Medulla oblongata (tissue), 1 donor: ENCODE measurements at regions not wholly inside any gene's neighbourhood (a gene's known extent, or its start where the extent isn't known, plus 50 kb on each side); places are given as distances from the start of the nearest gene placed in this dataset.
"Not testable (repeated sequence)": the region's sequence is repeated elsewhere in the genome, so short reads cannot be mapped to it uniquely, and the experiment has no call there.

ENCODE experiments used
- DNase-seq: peaks from one replicate; pipeline ENCODE4 v3.0.0-alpha.2; 2015; ENCODE audit errors: extremely low spot score

DNA sequence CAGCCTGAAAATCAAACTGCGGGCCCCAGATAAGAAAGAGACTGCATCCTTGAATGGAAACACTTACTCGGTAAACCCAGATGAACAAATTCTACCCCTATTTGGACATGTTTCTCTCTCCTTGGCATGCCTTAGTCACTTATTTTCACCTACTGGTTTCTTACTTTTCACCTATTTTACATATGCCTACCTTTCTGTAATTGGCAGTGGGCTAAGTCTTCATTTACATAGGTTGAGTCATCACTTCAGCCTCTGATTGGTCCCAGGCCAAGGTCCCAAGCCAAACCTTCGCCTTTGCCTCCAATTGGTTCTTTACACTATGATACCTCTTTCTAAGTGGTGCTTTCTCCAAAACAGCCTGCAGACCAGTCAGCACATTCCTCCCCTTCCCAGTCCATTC is 111.3 kb downstream of the DYRK2 start:
- DNase-seq: no peak

DNA sequence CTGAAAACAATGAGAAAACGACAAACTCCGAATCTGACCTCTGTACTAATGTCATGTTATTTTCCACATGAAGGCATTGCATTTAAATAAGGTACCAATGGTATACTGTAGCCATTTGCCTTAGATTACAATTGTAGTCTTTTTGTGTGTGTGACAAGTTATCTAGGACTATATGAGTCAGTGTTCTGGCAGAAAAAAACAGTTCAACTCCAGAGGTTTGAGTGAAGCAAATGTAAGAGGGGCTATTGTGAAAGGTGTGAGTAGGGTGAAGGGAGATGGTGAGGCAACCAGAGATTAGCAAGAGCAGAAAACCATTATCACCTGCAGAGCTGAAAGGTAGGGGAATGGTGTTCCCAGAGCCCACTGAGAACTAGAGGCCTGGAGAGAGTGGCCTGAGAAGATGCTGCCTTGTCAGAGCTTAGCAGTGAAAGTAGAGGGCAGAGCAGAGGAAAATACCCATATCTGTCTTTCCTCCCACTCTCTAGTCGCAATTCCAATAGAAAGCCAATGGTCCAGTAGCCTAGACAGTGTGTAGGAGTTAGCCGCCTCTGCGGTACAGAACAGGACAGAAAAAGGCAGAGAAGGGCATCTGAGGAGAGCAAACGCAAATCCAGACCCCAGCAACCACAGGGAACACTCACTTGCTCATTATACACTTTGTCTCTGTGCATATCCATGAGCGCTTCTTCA is 112.2 kb downstream of the DYRK2 start:
- no peak for DNase-seq

DNA sequence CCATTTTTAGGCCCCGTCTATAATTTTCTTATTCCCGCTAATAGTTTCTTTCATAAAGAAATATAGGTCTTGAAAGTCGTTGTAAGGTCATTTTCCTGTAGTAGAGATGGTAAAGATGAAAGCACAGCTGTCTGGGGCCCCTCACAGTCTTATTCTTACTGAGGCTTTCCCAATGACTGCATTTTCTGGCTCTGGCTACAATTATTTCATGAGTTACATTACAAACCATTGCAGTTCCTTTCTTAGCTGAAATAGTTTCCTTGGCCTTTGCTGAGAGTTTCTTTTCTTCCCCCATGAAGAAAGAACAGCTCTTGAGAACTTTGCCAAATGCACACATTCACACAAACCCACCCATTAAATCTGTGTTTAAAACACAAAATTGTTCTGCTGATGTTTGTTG is 113.0 kb downstream of the DYRK2 start:
- DNase-seq: no peak

DNA sequence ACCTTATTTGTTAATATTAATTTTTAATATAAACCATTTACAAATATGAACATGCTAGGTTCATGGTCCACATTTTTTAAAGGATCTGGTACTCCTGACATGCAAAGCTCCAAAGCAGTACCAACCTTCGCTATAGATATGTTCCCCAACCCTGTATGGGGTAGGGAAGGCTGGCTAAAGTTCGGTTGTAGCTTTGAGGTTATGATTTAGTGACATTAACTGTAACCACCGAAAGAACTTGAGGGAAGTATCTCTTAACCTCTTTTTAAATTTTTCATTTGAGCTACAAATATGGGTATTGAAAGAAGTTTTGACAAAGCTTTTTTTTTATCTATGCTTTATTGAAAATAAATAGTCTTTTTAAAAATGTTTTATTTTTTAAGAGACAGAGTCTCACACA is 115.5 kb downstream of the DYRK2 start:
- DNase-seq: no peak

DNA sequence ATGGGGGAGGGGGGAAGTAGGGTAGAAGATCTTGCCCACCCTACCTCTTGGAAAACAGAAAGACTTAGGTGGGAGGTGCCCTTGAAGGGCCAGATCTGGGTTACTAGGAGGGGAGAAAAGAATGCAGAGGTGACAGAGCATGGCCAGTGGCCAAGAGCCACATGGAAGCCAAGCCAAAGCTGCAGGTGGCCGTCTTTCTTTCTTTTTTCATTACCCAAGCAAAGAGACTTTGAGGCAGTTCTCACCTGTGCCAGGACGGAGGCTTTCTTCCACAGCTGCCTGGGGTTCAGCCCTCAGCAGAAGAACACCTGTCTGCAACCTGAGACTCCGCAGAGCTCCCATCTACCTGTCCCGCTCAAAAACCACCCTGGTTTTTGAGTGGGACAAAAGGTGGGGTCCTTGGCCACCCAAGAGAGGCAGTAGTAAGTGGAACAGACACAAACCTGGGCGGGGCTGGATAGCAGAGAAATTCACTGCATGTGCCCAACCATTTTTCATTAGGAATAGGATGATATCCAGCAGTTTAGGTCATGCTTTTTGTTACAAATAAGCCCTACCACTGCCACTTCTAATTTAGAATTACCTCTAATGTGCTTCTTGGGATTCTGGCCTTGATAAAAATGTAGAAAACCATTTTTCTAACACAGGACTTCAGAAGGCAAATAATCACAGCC is 116.5 kb downstream of the DYRK2 start:
- DNase-seq: no peak

DNA sequence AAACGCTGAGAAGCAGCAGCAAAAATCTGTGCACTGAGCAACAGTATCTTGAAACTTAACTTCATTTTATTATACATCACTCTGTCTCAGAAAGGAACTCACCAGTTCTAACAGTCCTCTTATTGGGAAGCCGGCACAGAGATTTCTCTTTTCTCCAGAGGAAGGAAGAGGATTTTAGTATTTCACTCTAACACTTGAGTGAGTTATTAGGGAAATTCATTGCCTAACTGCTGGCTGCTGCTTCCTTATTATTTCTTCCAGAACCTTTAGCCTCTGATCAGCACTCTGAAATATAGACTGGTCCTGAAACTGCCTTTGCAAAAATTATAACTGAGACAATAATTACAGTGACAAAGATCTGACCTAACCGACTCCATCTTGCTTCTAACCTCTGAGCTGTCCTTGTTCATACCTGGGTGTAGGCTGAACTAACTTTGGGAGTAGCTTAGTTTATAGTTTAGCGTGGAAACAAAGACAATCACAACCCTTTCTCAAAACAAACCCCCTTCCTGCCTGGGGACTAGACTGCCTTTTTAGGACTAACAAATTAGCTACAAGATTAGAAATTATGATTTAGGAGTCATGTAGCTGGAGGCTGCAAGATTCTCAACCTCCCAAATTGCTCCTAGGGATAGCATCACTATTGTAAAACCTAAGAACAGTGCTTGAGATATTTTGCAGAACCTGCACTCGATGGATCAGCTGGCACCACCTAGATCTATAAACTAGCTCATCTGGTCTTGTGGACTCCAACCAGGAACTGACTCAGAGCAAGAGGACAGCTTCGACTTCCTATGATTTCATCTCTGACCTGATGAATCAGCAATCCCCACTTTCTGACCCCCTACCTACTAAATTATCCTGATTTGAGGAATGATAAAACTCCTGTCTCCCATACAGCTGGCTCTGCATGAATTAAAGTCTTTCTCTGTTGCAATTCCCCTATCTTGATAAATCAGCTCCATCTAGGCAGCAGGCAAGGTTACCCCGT is 117.5 kb downstream of the DYRK2 start:
- no peak for DNase-seq

DNA sequence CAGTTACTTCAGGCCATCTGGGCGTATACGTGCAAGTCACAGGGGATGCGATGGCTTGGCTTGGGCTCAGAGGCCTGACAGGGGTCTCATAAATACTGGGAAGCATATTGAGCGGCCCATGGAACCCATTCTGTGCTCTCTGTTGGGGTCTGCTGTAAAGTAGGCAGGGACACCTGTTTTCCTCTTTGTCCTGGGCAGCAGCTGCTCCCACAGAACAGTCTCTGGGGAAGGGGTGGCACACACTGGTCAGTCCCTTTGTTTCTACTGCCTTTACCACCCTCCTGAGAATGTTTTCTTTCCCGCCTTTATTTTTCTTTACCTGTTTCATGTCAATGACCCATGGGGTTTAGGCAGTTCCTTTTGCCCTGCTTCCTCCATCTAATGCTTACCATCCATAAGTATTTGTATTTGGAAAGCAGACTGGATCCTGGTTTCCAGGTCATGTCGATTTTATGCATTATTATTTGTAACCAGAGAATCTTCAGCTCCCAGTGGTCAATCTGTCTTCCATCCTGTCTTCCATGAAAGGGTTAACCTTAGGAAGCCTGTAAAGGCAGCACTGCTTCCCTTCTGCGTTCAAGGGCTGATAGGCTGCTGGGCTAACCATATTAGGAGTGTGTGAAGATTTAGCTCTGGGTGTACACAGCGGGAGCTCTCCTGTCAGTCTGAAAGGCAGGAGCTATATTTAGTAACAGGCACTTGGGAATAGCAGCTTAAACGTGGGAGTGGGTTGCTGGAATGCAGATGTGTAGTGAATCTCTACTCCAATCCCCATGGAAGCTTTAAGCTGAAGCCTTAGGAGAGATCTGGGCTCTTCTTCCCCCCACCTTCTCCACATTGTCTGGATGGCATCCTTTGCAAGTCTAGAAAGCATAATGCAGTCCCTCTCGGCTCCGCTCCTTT is 124.0 kb downstream of the DYRK2 start:
- DNase-seq: no peak

DNA sequence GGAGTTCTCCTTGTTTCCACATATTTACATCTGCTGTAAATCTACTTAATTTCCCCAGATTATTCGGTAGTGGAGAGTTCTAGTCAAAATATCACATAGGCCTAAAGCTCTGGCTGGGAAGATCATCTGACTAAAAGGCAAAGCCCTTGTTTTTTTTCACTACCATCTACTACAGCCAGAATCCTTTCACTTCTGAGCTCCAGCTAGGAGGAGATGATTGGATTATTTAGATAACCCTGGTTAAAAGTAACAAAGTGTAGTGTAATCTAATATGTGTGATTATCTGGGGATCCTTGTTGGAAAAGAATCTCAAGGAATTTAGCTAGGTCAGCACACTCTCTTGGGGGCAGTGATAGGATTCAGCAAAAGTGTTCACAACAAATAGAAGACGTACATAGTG is 125.4 kb downstream of the DYRK2 start:
- no peak for DNase-seq

DNA sequence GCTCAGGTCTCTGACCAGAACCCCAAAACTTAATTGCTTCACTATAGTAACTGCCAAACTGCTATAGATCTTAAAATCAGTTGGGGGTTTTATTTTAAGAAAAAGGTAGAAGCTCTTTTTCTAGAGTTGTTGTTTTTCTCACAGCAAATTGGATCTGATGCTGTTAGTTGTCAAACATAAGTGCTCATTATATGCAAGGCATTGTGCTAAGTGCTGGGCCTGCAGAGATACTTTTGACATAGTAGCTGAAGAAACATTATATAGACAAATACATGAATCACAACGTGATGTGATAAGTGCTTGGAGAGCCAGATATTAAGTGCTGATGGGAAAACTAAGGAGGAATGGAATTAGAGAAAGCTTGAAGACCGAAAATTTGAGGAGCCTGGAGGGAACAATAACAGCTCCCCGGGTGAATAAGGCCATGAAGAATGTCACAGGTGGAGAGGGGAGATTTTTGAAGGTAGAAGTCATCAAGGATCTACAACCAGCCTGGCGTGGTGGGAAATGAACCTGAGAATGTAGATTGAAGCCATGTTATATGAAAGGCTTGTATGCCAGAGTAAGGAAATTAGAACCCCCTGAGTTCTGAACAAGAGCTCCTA is 126.5 kb downstream of the DYRK2 start:
- no peak for DNase-seq

DNA sequence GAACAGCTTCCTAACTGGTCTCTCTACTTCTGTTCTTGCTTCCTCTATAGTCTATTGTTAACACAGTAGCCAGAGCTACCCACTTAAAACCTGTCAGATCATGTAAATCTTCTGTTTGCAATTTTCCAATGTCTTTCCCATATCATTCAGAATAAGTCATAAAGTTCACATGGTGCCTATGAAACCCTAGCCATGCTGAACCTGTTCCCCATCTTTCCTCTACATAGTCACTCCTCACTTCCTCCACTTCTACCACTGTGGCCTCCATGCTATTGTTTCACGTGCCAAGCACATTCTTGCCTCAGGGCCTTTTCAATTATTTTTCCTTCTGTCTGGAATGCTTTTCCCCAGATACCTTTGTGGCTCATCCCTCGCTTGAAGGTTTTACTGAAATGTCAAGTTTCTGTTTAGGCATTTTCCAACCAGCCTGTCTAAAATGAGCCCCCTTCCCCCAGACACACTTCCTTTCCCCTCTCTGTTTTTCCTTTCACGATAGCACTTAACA is 132.1 kb downstream of the DYRK2 start:
- no peak for DNase-seq

DNA sequence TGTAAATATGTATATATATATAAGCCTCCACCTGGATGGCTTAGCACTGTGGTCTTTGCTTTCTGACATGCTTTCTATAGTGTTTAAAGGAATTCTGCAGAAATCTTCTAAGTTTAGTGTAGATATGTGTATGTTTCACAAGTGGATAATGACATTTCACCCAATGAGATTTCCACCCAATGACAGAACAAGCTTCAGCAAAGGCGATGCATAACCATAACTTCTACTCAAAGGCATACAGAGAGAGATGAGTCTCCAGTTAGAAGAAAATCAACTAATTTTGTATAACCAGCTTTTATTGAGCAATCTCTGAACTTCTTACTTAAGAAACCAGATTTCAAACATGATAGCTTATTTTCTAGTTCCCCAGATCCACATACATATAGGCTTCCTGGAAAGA is 134.0 kb downstream of the DYRK2 start:
- DNase-seq: no peak

DNA sequence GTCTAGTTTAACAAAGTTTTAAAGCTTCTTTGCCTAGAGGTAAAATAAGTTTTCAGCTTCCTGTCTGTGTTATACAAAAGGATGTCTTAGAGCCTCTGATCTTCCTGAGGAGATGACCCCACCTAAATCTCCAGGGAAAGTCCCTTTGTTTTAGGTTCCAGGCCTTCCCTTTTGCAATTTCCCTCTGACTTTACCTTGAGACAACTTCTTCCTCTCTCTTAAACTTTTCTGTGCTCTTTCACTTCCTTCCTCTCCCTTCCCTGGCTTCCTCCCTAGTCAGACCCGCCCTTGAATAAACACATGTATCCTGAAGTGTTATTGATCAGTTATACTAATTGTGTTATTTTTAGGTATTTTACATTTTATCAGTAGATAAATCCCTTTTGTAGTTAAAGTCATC is 134.8 kb downstream of the DYRK2 start:
- no peak for DNase-seq

DNA sequence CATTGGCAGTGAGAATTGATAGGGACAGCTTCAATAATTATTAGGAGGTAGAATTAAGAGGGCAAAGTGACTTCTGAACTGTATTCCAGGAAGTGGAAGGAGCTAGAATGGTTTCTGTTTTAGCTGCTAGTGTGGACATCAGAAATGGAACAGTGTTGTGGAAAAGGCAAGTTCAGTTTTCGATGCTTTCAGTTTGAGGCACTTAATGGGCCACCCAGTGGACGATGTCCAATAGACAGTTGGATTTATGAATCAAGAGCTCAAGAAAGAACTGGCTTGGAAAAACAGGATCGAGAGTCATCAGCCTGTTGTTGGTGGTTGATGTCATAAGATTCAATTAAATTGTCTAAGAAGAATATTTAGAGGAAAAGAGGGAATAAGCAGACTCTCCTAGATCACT is 136.3 kb downstream of the DYRK2 start:
- DNase-seq: no peak

DNA sequence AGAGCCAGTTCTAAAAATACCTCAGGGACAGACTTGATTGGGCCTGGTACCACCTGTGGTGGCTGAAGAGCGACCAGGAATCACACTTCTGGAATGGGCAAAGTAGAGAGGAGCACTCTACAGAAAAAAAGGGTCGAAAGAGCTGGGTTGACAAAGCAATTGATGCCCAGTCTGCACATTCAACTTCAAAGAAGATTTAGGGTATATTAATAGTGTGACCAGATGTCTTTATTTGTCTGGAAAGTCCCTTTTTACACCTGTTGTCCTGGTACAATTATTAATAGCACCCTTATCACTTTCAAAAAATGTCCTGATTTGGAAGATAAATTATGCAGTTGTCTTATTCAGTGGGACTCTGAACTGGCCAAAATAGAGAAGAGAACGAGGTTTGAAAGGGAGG is 137.5 kb downstream of the DYRK2 start:
- DNase-seq: no peak

DNA sequence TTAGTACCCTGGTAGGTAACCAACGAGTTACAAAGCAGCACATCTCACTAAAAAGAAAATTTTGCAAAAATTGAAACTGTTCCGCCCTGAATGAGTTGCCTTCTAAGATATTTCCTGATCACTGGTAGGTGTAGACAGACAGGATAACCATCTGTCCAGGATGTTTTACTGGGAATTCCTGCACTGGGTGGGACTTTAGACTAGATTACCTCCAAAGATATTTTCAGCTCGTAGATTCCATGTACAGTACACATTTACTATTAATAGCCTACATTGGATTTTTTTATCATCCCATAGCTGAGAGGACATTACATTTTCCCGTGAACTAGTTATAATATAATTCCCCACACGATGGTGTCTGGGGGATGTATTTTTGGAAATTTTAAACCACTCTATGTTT is 139.6 kb downstream of the DYRK2 start:
- no peak for DNase-seq

DNA sequence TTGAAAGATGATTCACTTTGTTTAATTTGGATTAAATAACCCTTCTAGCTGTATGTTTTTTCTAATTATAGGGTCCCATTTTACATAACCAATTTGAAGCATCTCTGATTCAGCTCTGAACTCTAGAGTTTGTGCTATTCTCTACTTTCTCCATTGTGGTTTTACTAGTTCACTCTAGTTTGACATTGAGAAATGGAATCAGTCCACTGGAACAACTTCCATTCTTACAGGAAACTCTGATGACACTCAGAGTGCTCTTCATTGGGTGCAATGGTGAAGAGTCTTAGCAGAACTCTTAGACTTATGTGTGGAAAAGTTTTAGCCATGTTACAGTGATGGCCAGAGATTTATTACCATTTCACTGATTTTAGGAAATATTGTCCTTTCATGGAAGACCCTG is 140.7 kb downstream of the DYRK2 start:
- no peak for DNase-seq

DNA sequence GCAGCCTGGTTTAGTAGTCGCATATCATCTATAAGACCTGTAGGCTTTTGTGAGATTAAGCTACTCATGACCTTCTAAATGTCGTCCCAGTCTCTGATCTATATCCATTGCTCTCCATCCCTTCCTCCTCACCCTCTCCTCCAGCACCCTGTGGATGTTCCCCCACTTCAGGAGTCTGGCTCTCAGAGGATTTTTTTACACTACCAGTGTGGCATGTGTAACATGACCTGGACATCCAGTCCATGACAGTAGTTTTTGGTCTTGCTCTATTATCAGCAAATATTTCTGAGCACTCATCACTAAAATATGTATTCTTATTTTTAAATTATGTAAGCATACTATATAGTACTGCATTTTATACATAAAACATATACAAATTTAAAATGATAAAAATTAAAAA is 142.1 kb downstream of the DYRK2 start:
- no peak for DNase-seq

DNA sequence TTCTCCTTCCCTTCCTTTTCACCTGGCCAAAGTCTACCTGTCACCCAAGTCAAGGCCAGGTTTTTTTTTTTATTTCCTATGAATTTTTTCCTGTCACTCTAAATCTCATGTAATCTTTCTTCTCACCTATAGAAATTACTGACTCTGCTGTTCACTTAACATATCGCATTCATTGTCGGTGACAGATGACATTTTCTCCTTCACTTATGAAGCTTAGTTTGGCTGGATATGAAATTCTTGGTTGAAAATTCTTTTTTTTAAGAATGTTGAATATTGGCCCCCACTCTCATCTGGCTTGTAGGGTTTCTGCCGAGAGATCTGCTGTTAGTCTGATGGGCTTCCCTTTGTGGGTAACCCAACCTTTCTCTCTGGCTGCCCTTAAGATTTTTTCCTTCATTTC is 142.8 kb downstream of the DYRK2 start:
- DNase-seq: not testable (repeated sequence)

DNA sequence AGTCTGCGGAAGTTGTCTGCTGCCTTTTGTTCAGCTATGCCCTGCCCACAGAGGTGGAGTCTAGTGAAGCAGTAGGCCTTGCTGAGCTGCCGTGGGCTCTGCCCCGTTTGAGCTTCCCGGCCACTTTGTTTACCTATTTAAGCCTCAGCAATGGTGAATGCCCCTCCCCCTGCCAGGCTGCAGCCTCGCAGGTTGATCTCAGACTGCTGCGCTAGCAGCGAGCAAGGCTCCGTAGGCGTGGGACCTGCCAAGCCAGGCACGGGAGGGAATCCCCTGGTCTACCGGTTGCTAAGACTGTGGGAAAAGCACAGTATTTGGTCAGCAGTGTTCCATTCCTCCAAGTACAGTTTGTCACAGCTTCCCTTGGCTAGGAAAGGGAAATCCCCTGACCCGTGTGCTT is 143.6 kb downstream of the DYRK2 start:
- DNase-seq: no peak

DNA sequence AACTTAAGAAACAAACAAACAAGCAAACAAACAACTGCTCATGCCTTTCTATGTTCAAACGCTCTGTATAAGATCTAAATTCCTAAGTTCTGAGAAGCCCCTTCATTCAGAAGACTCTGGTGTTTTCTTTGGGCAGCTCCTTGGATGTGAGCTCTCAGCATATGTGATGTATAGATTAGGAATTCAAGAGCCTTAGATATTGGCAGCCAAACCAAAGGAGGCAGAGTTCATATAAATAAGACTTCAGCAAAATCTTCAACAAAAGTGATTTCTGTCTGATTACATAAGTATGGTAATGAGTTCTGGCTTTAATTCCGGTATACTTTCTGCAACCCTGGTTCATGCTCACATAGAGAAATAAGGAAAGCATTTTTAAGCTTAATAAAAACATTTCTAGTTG is 145.6 kb downstream of the DYRK2 start:
- no peak for DNase-seq

DNA sequence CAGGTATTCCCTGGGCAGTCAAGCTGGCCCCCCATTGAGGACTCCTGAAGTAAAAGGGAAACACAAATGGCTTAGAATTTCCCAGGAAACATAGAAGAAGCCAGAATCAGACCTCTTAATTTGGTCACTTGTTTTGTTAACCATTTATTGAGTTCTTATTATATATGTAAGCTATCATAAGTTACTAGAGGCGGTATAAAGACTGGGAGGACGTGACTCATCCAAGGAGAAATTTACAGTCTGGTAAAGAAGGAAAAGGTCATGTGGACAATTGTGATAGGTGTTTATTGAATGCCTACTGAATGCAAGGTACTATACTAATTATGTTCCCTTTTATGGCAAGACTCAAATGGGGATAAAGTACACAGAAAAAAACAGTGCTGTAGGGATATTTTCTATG is 146.7 kb downstream of the DYRK2 start:
- no peak for DNase-seq
